ENCODE measurements at regions not wholly inside any gene's neighbourhood (a gene's known extent, or its start where the extent isn't known, plus 50 kb on each side); places are given as distances from the start of the nearest gene placed in this dataset.

DNA sequence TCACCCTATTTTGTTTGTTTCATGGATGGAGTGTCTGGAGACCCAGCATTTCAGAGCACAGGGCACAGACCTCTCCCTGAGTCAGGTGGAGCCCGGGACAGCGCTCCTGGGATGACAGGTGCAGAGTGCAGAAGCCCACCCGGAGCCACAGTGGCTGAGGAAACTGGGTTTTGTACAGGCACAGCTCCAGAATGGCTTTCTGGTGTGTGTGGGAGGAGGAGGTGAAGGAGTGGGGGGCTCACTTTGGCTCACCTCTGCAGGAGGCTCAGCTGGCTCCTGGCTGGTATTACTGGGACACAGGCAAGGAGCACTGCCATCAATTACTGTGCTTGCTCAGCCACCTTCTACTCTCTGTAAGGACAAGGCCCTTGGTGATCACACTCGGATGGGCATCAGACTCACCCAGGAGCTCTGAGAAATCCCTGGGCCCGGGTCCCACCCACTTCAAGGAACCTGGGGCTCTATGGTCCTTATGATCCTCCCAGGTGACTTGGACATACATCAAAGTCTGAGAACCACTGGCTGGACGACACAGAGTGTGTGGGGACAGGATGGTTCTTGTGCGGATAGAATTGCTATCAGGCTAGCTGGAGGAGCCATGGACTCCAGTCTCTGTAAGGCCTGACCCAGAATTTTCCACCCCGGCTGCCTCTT is 221.1 kb upstream of the ZNF32 start:
- TF ChIP-seq CTCF (IDR thresholded peaks at IDR 0.05) (no peak), POLR2A (IDR thresholded peaks at IDR 0.05) (no peak)
